ENCODE measurements at regions not wholly inside any gene's neighbourhood (a gene's known extent, or its start where the extent isn't known, plus 50 kb on each side); places are given as distances from the start of the nearest gene placed in this dataset.
"Not testable (repeated sequence)": the region's sequence is repeated elsewhere in the genome, so short reads cannot be mapped to it uniquely, and the experiment has no call there.

DNA sequence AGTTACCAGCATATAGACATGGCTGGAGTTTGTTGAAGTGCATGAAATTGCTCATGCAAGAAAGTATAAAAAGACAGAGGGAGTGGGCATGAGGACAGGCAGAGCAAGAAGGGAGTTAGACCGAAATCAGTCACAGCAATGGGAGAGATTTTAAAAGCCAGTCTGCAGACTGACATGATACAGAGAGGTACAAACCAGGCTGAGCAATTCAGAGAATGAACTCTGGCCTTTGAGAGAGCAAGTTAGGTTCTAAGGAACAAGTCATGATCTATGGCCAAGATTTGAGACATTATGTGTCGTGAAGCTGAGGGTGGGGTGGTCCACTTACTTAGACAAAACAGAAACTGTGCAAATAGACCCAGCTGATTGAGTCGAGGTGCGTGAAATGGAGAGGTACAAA is 93.4 kb upstream of the TSC22D1 start:
- Histone ChIP-seq H3K9me3 (no peaks in the 10 kb centered on the region), H3K4me1 (peaks cover 0 to 9% of the 10 kb centered on the region in 2 donors)
- TF ChIP-seq POLR2A (IDR thresholded peaks at IDR 0.05) = no peak
- TF ChIP-seq, protein P1, sequence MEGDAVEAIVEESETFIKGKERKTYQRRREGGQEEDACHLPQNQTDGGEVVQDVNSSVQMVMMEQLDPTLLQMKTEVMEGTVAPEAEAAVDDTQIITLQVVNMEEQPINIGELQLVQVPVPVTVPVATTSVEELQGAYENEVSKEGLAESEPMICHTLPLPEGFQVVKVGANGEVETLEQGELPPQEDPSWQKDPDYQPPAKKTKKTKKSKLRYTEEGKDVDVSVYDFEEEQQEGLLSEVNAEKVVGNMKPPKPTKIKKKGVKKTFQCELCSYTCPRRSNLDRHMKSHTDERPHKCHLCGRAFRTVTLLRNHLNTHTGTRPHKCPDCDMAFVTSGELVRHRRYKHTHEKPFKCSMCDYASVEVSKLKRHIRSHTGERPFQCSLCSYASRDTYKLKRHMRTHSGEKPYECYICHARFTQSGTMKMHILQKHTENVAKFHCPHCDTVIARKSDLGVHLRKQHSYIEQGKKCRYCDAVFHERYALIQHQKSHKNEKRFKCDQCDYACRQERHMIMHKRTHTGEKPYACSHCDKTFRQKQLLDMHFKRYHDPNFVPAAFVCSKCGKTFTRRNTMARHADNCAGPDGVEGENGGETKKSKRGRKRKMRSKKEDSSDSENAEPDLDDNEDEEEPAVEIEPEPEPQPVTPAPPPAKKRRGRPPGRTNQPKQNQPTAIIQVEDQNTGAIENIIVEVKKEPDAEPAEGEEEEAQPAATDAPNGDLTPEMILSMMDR (IDR thresholded peaks at IDR 0.05) = no peak

DNA sequence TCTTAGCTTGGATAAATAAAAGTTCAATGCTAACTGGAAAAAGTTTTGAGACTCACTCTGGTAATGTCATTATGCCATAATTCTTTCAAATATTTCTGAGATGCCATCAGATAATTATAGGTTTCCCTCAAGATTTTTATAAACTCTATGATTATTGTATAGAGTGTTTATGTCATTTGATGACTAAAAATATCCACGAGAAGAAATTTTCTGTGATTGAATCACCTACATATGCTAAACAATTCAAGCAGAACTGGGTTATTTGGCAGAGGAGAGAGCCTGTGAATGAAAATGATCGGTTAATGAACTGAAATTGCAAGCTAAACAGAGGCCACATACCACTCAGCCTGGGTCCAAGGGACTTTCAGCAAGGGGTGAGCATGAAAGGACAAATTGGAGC is 92.6 kb upstream of the TSC22D1 start:
- no peak for DNase-seq
- TF ChIP-seq, protein P1 (IDR thresholded peaks at IDR 0.05) = no peak
- TF ChIP-seq POLR2A (IDR thresholded peaks at IDR 0.05) = no peak
- no peaks in the 10 kb centered on the region for H3K36me3 ChIP-seq
- peaks cover 0 to 9% of the 10 kb centered on the region in 2 donors for H3K4me1 ChIP-seq
- intact Hi-C loops (cut with DNase I) = no loop called here
- H3K27ac ChIP-seq = no peak overlapping the region
- WGBS, 2 donors = 68 to 77% methylated on average over 2 of the region's 2 CpGs
- H3K27me3 ChIP-seq = no peaks in the 10 kb centered on the region
- H3K9me3 ChIP-seq = no peaks in the 10 kb centered on the region
- no peak overlapping the region for H3K4me3 ChIP-seq (replicated peaks in 1 of 3)

More for the DNA sequence above, 93.4 kb upstream of the TSC22D1 start:
- WGBS, 2 donors = 87 to 94% methylated on average over 4 of the region's 4 CpGs
- no peak for DNase-seq
- intact Hi-C loops (cut with DNase I) = no loop called here
- Histone ChIP-seq H3K36me3 (no peaks in the 10 kb centered on the region), H3K4me3 (replicated peaks in 1 of 3) (no peak overlapping the region), H3K27ac (no peak overlapping the region), H3K27me3 (no peaks in the 10 kb centered on the region)

DNA sequence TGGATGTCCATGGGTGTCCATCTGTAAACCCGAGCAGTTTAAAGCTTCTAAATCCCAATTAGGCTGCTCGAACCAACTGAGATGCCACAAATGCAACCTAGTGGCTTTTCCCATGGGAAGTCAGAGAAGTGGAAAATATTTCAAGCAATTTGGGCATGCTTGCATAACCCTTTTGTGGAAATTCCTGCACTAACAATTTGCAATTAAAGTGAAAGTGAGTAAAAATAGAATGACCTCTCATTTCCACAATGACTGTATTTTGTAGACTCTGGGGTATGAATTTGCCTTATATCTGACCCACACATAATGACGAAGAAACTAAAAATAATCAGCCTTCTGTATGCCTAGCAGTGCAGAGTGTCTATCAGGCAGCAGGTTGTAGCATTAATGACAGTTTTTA is 91.8 kb upstream of the TSC22D1 start:
- peak overlapping the region in 1 of 3 donors; percentile 17 for H3K27ac ChIP-seq
- DNase-seq = no peak
- H3K9me3 ChIP-seq = no peaks in the 10 kb centered on the region
- TF ChIP-seq, protein P1 (IDR thresholded peaks at IDR 0.05) = no peak
- TF ChIP-seq POLR2A (IDR thresholded peaks at IDR 0.05) = no peak
- 46% methylated on average over 3 of the region's 3 CpGs for WGBS, 2 donors
- no peak overlapping the region for H3K4me3 ChIP-seq (replicated peaks in 1 of 3)
- intact Hi-C loops (cut with DNase I) = no loop called here
- no peaks in the 10 kb centered on the region for H3K27me3 ChIP-seq
- no peaks in the 10 kb centered on the region for H3K36me3 ChIP-seq
- H3K4me1 ChIP-seq = peaks cover 0 to 9% of the 10 kb centered on the region in 2 donors

DNA sequence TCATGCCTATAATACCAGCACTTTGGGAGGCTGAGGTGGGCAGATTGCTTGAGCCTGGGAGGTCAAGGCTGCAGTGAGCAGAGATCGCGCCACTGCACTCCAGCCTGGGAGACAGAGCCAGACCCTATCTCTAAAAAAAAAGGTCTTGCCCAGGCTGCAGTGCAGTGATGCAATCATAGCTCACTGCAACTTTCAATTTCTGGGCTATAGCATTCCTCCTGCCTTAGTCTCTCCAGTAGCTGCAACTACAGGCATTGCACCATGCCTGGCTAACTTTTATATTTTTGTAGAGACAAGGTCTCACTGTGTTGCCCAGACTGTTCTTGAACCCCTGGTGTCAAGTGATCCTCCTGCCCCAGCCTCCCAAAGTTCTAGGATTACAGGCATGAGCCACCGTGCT is 90.4 kb upstream of the TSC22D1 start:
- intact Hi-C loops (cut with DNase I); H3K36me3 ChIP-seq; H3K27me3 ChIP-seq; H3K27ac ChIP-seq; DNase-seq; H3K4me3 ChIP-seq (replicated peaks in 1 of 3); H3K9me3 ChIP-seq; H3K4me1 ChIP-seq: not testable (repeated sequence)
- 89 to 95% methylated on average over 3 of the region's 3 CpGs for WGBS, 2 donors

DNA sequence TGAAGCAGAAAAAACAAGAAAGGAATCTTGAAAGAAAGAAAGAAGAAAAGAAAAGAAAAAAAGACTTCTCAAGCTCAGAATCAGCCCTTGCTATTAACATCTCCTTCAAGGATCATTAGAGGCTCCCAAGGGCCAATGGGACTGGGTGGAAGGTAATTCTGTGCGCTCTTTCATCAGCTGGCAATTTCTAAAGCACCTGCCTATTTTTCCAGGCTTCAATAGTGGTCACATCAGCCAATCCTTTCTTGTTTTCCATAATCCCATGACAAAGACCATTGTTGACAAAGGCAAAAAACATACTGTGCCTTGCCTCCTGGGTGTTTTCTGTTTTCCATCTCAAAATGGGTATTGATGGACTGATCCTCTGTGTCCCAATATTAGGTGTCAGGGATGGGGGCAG is 88.2 kb upstream of the TSC22D1 start:
- no peak for DNase-seq
- WGBS, 2 donors = 85 to 92% methylated on average over 1 of the region's 1 CpG
- Histone ChIP-seq H3K27me3 (no peaks in the 10 kb centered on the region), H3K36me3 (no peaks in the 10 kb centered on the region), H3K27ac (no peak overlapping the region), H3K9me3 (no peaks in the 10 kb centered on the region), H3K4me3 (replicated peaks in 1 of 3) (no peak overlapping the region), H3K4me1 (peaks cover 0 to 9% of the 10 kb centered on the region in 2 donors)
- TF ChIP-seq, protein P1 (IDR thresholded peaks at IDR 0.05) = no peak
- TF ChIP-seq POLR2A (IDR thresholded peaks at IDR 0.05) = no peak
- intact Hi-C loops (cut with DNase I) = no loop called here

DNA sequence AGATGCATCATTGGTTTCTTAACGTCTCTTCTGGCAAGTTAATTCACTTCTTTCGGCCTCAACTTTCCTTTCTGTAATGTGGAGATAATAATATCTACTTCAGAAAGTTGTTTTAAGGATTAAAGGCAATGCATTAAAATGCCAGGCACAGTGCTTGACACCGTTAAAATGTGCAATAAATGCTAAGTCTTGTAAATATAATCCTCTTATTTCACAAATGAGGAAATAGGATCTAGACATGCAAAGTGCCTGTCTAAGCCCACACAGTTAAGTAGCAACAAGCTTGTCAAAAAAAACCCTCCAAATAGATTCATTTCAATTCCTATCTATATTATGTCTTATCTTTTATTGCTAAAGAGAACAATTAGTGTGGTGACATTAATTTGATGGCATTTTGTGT is 86.4 kb upstream of the TSC22D1 start:
- H3K27me3 ChIP-seq = no peaks in the 10 kb centered on the region
- H3K4me3 ChIP-seq (replicated peaks in 1 of 3) = no peak overlapping the region
- H3K36me3 ChIP-seq = no peaks in the 10 kb centered on the region
- TF ChIP-seq POLR2A (IDR thresholded peaks at IDR 0.05) = no peak
- TF ChIP-seq, protein P1 (IDR thresholded peaks at IDR 0.05) = no peak
- WGBS, 2 donors = 77 to 81% methylated on average over 3 of the region's 3 CpGs
- H3K4me1 ChIP-seq = no peaks in the 10 kb centered on the region
- H3K27ac ChIP-seq = no peak overlapping the region
- no peaks in the 10 kb centered on the region for H3K9me3 ChIP-seq
- intact Hi-C loops (cut with DNase I) = no loop called here
- DNase-seq = no peak

Data from thyroid gland (tissue), 4 donors.